Mucosa of stomach (tissue), 1 donor: ENCODE measurements at regions not wholly inside any gene's neighbourhood (a gene's known extent, or its start where the extent isn't known, plus 50 kb on each side); places are given as distances from the start of the nearest gene placed in this dataset.

ENCODE experiments used
- H3K27me3 ChIP-seq: one replicate; pipeline ENCODE4 v1.7.0; 2013; ENCODE audit warnings: mild to moderate bottlenecking, low read length; ENCODE audit not compliant: control insufficient read depth, insufficient read depth
- H3K36me3 ChIP-seq: one replicate; pipeline ENCODE4 v1.7.0; 2013; ENCODE audit warnings: low read length; ENCODE audit not compliant: control insufficient read depth, insufficient read depth
- H3K4me1 ChIP-seq: one replicate; pipeline ENCODE4 v1.7.0; 2013; ENCODE audit warnings: mild to moderate bottlenecking, low read length; ENCODE audit not compliant: control insufficient read depth, insufficient read depth
- H3K4me3 ChIP-seq: one replicate; pipeline ENCODE4 v1.7.0; 2013; ENCODE audit warnings: low read length
- H3K9ac ChIP-seq: one replicate; pipeline ENCODE4 v1.7.0; 2013; ENCODE audit warnings: mild to moderate bottlenecking, low read length, moderate library complexity
- H3K9me3 ChIP-seq: one replicate; pipeline ENCODE4 v1.7.0; 2013; ENCODE audit warnings: mild to moderate bottlenecking, low read length, moderate library complexity; ENCODE audit not compliant: control insufficient read depth
- donor health status: Pancreatic carcinoma.

- Histone ChIP-seq H3K9ac (no peak overlapping the region), H3K27me3 (peaks cover 8% of the 10 kb centered on the region), H3K4me1 (peaks cover 10% of the 10 kb centered on the region), H3K36me3 (no peaks in the 10 kb centered on the region), H3K4me3 (no peak overlapping the region), H3K9me3 (no peaks in the 10 kb centered on the region)
Observed at GRCh38 chr1:112793631-112794565, 78.8 kb upstream of the PPM1J start.

GRCh38 chr1:112791723-112792104, 76.6 kb upstream of the PPM1J start:
- H3K4me1 ChIP-seq = peaks cover 10% of the 10 kb centered on the region
- H3K4me3 ChIP-seq = no peak overlapping the region
- no peaks in the 10 kb centered on the region for H3K9me3 ChIP-seq
- no peaks in the 10 kb centered on the region for H3K36me3 ChIP-seq
- H3K9ac ChIP-seq = no peak overlapping the region
- peaks cover 8% of the 10 kb centered on the region for H3K27me3 ChIP-seq

- Histone ChIP-seq H3K9ac (no peak overlapping the region), H3K4me3 (no peak overlapping the region), H3K27me3 (peaks cover 8% of the 10 kb centered on the region), H3K9me3 (no peaks in the 10 kb centered on the region), H3K36me3 (no peaks in the 10 kb centered on the region), H3K4me1 (peaks cover 10% of the 10 kb centered on the region)
Observed at GRCh38 chr1:112790920-112791722, 76.0 kb upstream of the PPM1J start.

GRCh38 chr1:112788561-112788960, 73.4 kb upstream of the PPM1J start:
- no peaks in the 10 kb centered on the region for H3K9me3 ChIP-seq
- no peak overlapping the region for H3K4me3 ChIP-seq
- H3K9ac ChIP-seq = no peak overlapping the region
- H3K36me3 ChIP-seq = no peaks in the 10 kb centered on the region
- no peaks in the 10 kb centered on the region for H3K4me1 ChIP-seq
- peaks cover 8% of the 10 kb centered on the region for H3K27me3 ChIP-seq

GRCh38 chr1:112788054-112788453, 72.9 kb upstream of the PPM1J start:
- Histone ChIP-seq H3K4me1 (no peaks in the 10 kb centered on the region), H3K9me3 (no peaks in the 10 kb centered on the region), H3K27me3 (peaks cover 8% of the 10 kb centered on the region), H3K4me3 (no peak overlapping the region), H3K9ac (no peak overlapping the region), H3K36me3 (no peaks in the 10 kb centered on the region)

GRCh38 chr1:112783059-112783458, 67.9 kb upstream of the PPM1J start:
- no peaks in the 10 kb centered on the region for H3K36me3 ChIP-seq
- no peak overlapping the region for H3K9ac ChIP-seq
- no peak overlapping the region for H3K4me3 ChIP-seq
- no peaks in the 10 kb centered on the region for H3K9me3 ChIP-seq
- H3K27me3 ChIP-seq = no peaks in the 10 kb centered on the region
- H3K4me1 ChIP-seq = no peaks in the 10 kb centered on the region

GRCh38 chr1:112779665-112780526, 64.8 kb upstream of the PPM1J start:
- Histone ChIP-seq H3K4me3 (no peak overlapping the region), H3K27me3 (no peaks in the 10 kb centered on the region), H3K4me1 (no peaks in the 10 kb centered on the region), H3K36me3 (no peaks in the 10 kb centered on the region), H3K9ac (no peak overlapping the region), H3K9me3 (no peaks in the 10 kb centered on the region)

GRCh38 chr1:112778137-112778536, 63.0 kb upstream of the PPM1J start:
- no peak overlapping the region for H3K4me3 ChIP-seq
- H3K9ac ChIP-seq = no peak overlapping the region
- no peaks in the 10 kb centered on the region for H3K4me1 ChIP-seq
- no peaks in the 10 kb centered on the region for H3K36me3 ChIP-seq
- H3K9me3 ChIP-seq = no peaks in the 10 kb centered on the region
- no peaks in the 10 kb centered on the region for H3K27me3 ChIP-seq

GRCh38 chr1:112776688-112777087, 61.6 kb upstream of the PPM1J start:
- Histone ChIP-seq H3K4me1 (no peaks in the 10 kb centered on the region), H3K9me3 (no peaks in the 10 kb centered on the region), H3K9ac (no peak overlapping the region), H3K4me3 (no peak overlapping the region), H3K36me3 (no peaks in the 10 kb centered on the region), H3K27me3 (no peaks in the 10 kb centered on the region)

- Histone ChIP-seq H3K9ac (no peak overlapping the region), H3K36me3 (no peaks in the 10 kb centered on the region), H3K9me3 (no peaks in the 10 kb centered on the region), H3K27me3 (no peaks in the 10 kb centered on the region), H3K4me1 (peaks cover 10% of the 10 kb centered on the region), H3K4me3 (no peak overlapping the region)
Observed at GRCh38 chr1:112772781-112773180, 57.6 kb upstream of the PPM1J start.

GRCh38 chr1:112770724-112771123, 55.6 kb upstream of the PPM1J start:
- Histone ChIP-seq H3K4me3 (no peak overlapping the region), H3K27me3 (no peaks in the 10 kb centered on the region), H3K9ac (no peak overlapping the region), H3K4me1 (peaks cover 10% of the 10 kb centered on the region), H3K36me3 (no peaks in the 10 kb centered on the region), H3K9me3 (no peaks in the 10 kb centered on the region)
